ENCODE measurements at regions not wholly inside any gene's neighbourhood (a gene's known extent, or its start where the extent isn't known, plus 50 kb on each side); places are given as distances from the start of the nearest gene placed in this dataset.

GRCh38 chr3:132829101-132829500, 106.9 kb upstream of the NPHP3 start:
- Histone ChIP-seq H3K9me3 (replicated peaks; ENCODE audit: control insufficient read depth, insufficient read depth, low read depth, low read length) (no peaks in the 10 kb centered on the region), H3K4me1 (replicated peaks in 1 of 2; ENCODE audit: control insufficient read depth in 2 of 2, insufficient read depth in 2 of 2, low read length in 2 of 2) (no peaks in the 10 kb centered on the region), H3K9me1 (ENCODE audit: control insufficient read depth, insufficient read depth, low read length) (no peaks in the 10 kb centered on the region), H3K27ac (ENCODE audit: extremely low read depth, low read depth, low read length) (no peak overlapping the region), H3K27me3 (ENCODE audit: control insufficient read depth in 2 of 2, insufficient read depth in 2 of 2, low read length in 2 of 2) (no peaks in the 10 kb centered on the region), H3K9ac (ENCODE audit: insufficient read depth in 1 of 2, low read depth in 2 of 2, low read length in 2 of 2) (no peak overlapping the region), H3K79me2 (ENCODE audit: control insufficient read depth, insufficient read depth, low read length) (no peaks in the 10 kb centered on the region), H2AFZ (ENCODE audit: low read depth, low read length) (no peak overlapping the region), H3K36me3 (ENCODE audit: control insufficient read depth, insufficient read depth, low read length) (no peaks in the 10 kb centered on the region), H3K4me3 (no peak overlapping the region), H3K4me2 (ENCODE audit: insufficient read depth, low read length) (no peak overlapping the region), H4K20me1 (replicated peaks; ENCODE audit: control insufficient read depth, insufficient read depth, low read length) (no peaks in the 10 kb centered on the region)
- DNase-seq (ENCODE audit: extremely low read depth in 1 of 4, low spot score in 3 of 4) (no peak), FAIRE-seq (no peak), ATAC-seq (no peak)
- WGBS (ENCODE audit: insufficient coverage, low coverage, missing lambda C conversion rate), result 67% methylated on average over 6 of the region's 7 CpGs
- ChIA-PET CTCF (ENCODE audit: low intra/inter-chr PET ratio) (no interaction called here), POLR2A (interaction anchor here (0.7 kb wide), 1 partner anchor 621 kb away, joined by 3 read pairs; no protein-coding TSS in a partner anchor)
- intact Hi-C loops (cut with micrococcal nuclease), result no loop called here
- no TSS peak for BruUV-seq (replicated peaks)
- TF ChIP-seq SNRNP70 (optimal IDR thresholded peaks at IDR 0.05; ENCODE audit: low read depth, low read length), result no peak
- no peak for TF ChIP-seq BRF2 (IDR thresholded peaks at IDR 0.05; ENCODE audit: borderline replicate concordance, insufficient read depth, insufficient read length)
- no peak for TF ChIP-seq ZNF232 (CRISPR knock-in tag; IDR thresholded peaks at IDR 0.05)
- 0 out of 6 replicates have a peak, but pooled peaks of 1 of the 3 experiments have one; percentile 2 for TF ChIP-seq CTCF (IDR thresholded peaks at IDR 0.05 in 2 of 3, conservative IDR thresholded peaks at IDR 0.05 in 1 of 3; ENCODE audit: insufficient read depth in 2 of 3, low read depth in 1 of 3, low read length in 3 of 3)
- TF ChIP-seq CHCHD3 (CRISPR knock-in tag; IDR thresholded peaks at IDR 0.05), result no peak
- in situ Hi-C loops (cut with MboI), result no loop called here
